ENCODE measurements at regions not wholly inside any gene's neighbourhood (a gene's known extent, or its start where the extent isn't known, plus 50 kb on each side); places are given as distances from the start of the nearest gene placed in this dataset.

GRCh38 chr1:96363826-96364225, 357.8 kb upstream of the PTBP2 start:
- TF ChIP-seq EZH2 (IDR thresholded peaks at IDR 0.05) (no peak), POLR2AphosphoS5 (IDR thresholded peaks at IDR 0.05; ENCODE audit: borderline replicate concordance, low read depth, low read length) (no peak), FOXP2 (optimal IDR thresholded peaks at IDR 0.05; ENCODE audit: control extremely low read depth, extremely low read length, insufficient read depth) (no peak)

All from SK-N-MC (cell line).